ENCODE measurements at regions not wholly inside any gene's neighbourhood (a gene's known extent, or its start where the extent isn't known, plus 50 kb on each side); places are given as distances from the start of the nearest gene placed in this dataset.

DNA sequence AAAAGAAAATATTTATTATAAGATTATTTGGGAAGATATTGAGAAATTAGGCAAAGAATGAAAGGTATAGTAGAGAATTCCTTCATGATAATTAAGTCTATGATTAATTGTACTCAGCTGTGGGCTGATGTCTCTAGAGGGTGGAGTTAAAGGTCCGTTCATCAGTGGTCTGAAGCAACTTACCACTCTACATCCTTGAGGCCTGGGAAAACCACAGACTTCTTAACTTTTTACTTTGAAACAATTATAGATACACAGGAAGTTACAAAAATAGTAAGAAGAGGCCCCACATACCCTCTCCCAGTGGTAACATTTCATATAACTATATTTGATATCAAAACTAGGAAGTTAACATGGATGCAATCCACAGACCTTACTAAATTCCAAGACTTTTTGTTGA, 167.0 kb upstream of the NECTIN1 start:
- TF ChIP-seq BHLHE40 (IDR thresholded peaks at IDR 0.05; ENCODE audit: borderline replicate concordance in 1 of 2, low read depth in 2 of 2, low read length in 1 of 2) (no peak), MYB (IDR thresholded peaks at IDR 0.05; ENCODE audit: borderline replicate concordance, low read depth, low read length) (no peak)
- TF ChIP-seq, protein P1, sequence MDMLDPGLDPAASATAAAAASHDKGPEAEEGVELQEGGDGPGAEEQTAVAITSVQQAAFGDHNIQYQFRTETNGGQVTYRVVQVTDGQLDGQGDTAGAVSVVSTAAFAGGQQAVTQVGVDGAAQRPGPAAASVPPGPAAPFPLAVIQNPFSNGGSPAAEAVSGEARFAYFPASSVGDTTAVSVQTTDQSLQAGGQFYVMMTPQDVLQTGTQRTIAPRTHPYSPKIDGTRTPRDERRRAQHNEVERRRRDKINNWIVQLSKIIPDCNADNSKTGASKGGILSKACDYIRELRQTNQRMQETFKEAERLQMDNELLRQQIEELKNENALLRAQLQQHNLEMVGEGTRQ (IDR thresholded peaks at IDR 0.05; ENCODE audit: borderline replicate concordance, low read depth, low read length) = no peak
